Astrocyte (in vitro differentiated cells and primary cell): ENCODE measurements at regions not wholly inside any gene's neighbourhood (a gene's known extent, or its start where the extent isn't known, plus 50 kb on each side); places are given as distances from the start of the nearest gene placed in this dataset.

Experiments used
- DNase-seq: peaks from one replicate; pipeline ENCODE4 v3.0.0-alpha.2; 2010; ENCODE audit warnings: low read depth
- FAIRE-seq: peaks from 2 replicates; lab custom pipeline; 2011; peaks lifted over from hg19 to GRCh38; lab: Jason Lieb, UNC
- H2AFZ ChIP-seq: 2 replicates; pipeline ENCODE4 v1.6.0; 2012; ENCODE audit warnings: low read depth, low read length, inconsistent platforms
- H3K27ac ChIP-seq: 2 replicates; pipeline ENCODE4 v1.5.1; 2011; ENCODE audit warnings: low read depth, low read length, inconsistent platforms
- H3K27me3 ChIP-seq: 2 replicates; pipeline ENCODE4 v1.6.0; 2011; ENCODE audit warnings: low read length, inconsistent platforms; ENCODE audit not compliant: insufficient read depth
- H3K36me3 ChIP-seq: 2 replicates; pipeline ENCODE4 v1.5.1; 2011; ENCODE audit warnings: low read length, inconsistent platforms; ENCODE audit not compliant: insufficient read depth
- H3K4me1 ChIP-seq: 2 replicates; pipeline ENCODE4 v1.5.1; 2011; ENCODE audit warnings: low read length, inconsistent platforms; ENCODE audit not compliant: insufficient read depth
- H3K4me2 ChIP-seq: 2 replicates; pipeline ENCODE4 v1.6.0; 2012; ENCODE audit warnings: low read length, inconsistent platforms
- H3K4me3 ChIP-seq: 2 replicates; pipeline ENCODE4 v1.5.1; 2011; ENCODE audit warnings: low read depth, mild to moderate bottlenecking, low read length, inconsistent platforms; ENCODE audit not compliant: insufficient read depth
- H3K79me2 ChIP-seq: 2 replicates; pipeline ENCODE4 v1.6.0; 2012; ENCODE audit warnings: mild to moderate bottlenecking, low read length, inconsistent platforms; ENCODE audit not compliant: insufficient read depth
- H3K9ac ChIP-seq: 2 replicates; pipeline ENCODE4 v1.6.0; 2012; ENCODE audit warnings: mild to moderate bottlenecking, low read length, inconsistent platforms
- H3K9me3 ChIP-seq: 2 replicates; pipeline ENCODE4 v1.5.1; 2012; ENCODE audit warnings: low read depth, mild to moderate bottlenecking, low read length, inconsistent platforms; ENCODE audit not compliant: insufficient read depth
- H4K20me1 ChIP-seq: 2 replicates; pipeline ENCODE4 v1.6.0; 2012; ENCODE audit warnings: low read length, inconsistent platforms; ENCODE audit not compliant: insufficient read depth
- H3K27ac Mint-ChIP-seq: one replicate; pipeline ENCODE4 v1.8.0; 2021; ENCODE audit warnings: mild to moderate bottlenecking, mixed read lengths; ENCODE audit not compliant: unreplicated experiment
- H3K27me3 Mint-ChIP-seq: one replicate; pipeline ENCODE4 v1.8.0; 2021; ENCODE audit warnings: low read depth, mixed read lengths; ENCODE audit not compliant: unreplicated experiment
- H3K36me3 Mint-ChIP-seq: one replicate; pipeline ENCODE4 v1.8.0; 2021; ENCODE audit warnings: low read depth, mixed read lengths; ENCODE audit not compliant: unreplicated experiment
- H3K4me1 Mint-ChIP-seq: one replicate; pipeline ENCODE4 v1.8.0; 2021; ENCODE audit warnings: low read depth, mixed read lengths; ENCODE audit not compliant: unreplicated experiment
- H3K4me3 Mint-ChIP-seq: one replicate; pipeline ENCODE4 v1.8.0; 2021; ENCODE audit warnings: mild to moderate bottlenecking, moderate library complexity, mixed read lengths; ENCODE audit not compliant: unreplicated experiment
- H3K9me3 Mint-ChIP-seq: one replicate; pipeline ENCODE4 v1.8.0; 2021; ENCODE audit warnings: mild to moderate bottlenecking, mixed read lengths; ENCODE audit not compliant: unreplicated experiment
- CTCF ChIP-seq: IDR thresholded peaks from 2 replicates; pipeline ENCODE4 v1.5.1; 2011; ENCODE audit warnings: low read depth, mild to moderate bottlenecking, inconsistent platforms, low read length, moderate library complexity; ENCODE audit not compliant: insufficient read depth
- EZH2 ChIP-seq: IDR thresholded peaks from 2 replicates; pipeline ENCODE4 v1.6.1; 2012; ENCODE audit warnings: mild to moderate bottlenecking, low read length, inconsistent platforms; ENCODE audit not compliant: insufficient read depth

DNA sequence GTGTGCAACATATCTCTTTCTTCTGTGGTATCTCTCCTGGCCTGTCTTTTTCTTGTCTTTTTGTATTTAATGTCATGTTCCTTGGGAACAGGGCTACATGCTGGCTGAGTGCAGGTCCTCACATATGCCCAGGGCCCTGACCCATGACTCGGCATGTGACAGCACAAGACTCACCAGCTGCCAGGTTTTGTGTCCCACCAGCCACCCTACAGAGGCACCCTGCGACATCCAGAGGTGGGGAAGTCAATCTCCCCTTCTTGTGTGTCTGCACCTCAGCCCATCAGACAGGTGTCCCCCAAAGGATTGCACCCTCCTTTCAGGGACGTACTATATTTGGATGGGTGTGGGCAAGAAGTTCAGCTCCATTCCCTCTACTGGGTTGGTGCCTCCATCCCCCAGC is 576.3 kb downstream of the RNF144B start:
- no peaks in the 10 kb centered on the region for H3K4me1 ChIP-seq
- Mint-ChIP-seq H3K4me3 (no peak overlapping the region), H3K36me3 (no peaks in the 10 kb centered on the region), H3K27ac (no peak overlapping the region), H3K4me1 (no peaks in the 10 kb centered on the region), H3K27me3 (peaks cover 3% of the 10 kb centered on the region), H3K9me3 (peaks cover 6% of the 10 kb centered on the region)
- no peak overlapping the region for H3K4me2 ChIP-seq
- no peaks in the 10 kb centered on the region for H3K27me3 ChIP-seq
- no peaks in the 10 kb centered on the region for H3K36me3 ChIP-seq
- TF ChIP-seq CTCF (no peak), EZH2 (no peak)
- H3K9me3 ChIP-seq = no peaks in the 10 kb centered on the region
- H2AFZ ChIP-seq = no peak overlapping the region
- FAIRE-seq = no peak
- H3K79me2 ChIP-seq = no peaks in the 10 kb centered on the region
- H4K20me1 ChIP-seq = no peaks in the 10 kb centered on the region
- no peak overlapping the region for H3K4me3 ChIP-seq
- H3K27ac ChIP-seq = no peak overlapping the region
- no peak for DNase-seq
- no peak overlapping the region for H3K9ac ChIP-seq

DNA sequence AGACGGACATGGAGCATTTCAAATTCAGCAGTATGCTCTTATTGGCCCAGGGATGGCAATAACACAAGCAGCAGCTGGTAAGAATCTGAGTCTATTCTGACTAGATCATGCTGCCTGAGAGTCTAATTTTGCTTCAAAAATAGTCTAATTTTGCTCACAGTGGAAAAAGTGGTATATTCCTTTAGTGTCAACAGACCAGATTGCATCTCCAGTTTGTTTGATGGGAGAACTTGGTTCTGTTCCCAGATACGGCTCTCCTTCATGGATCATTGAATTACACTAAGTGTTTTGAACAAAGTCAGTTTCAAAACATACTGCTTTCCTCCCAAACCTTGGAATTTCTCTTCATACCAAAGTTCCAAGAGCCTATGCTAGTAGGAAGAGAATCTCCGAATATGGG is 586.1 kb downstream of the RNF144B start:
- H3K9me3 Mint-ChIP-seq = no peaks in the 10 kb centered on the region
- Histone ChIP-seq H3K27ac (no peak overlapping the region), H3K9me3 (no peaks in the 10 kb centered on the region), H3K9ac (no peak overlapping the region), H3K4me3 (no peak overlapping the region), H3K79me2 (no peaks in the 10 kb centered on the region), H4K20me1 (no peaks in the 10 kb centered on the region), H3K4me1 (no peaks in the 10 kb centered on the region), H2AFZ (no peak overlapping the region), H3K36me3 (no peaks in the 10 kb centered on the region), H3K27me3 (peaks cover 2% of the 10 kb centered on the region), H3K4me2 (no peak overlapping the region)
- H3K4me1 Mint-ChIP-seq = peaks cover 10% of the 10 kb centered on the region
- no peak for FAIRE-seq
- H3K4me3 Mint-ChIP-seq = no peak overlapping the region
- no peak for DNase-seq
- H3K36me3 Mint-ChIP-seq = no peaks in the 10 kb centered on the region
- no peak overlapping the region for H3K27ac Mint-ChIP-seq
- no peaks in the 10 kb centered on the region for H3K27me3 Mint-ChIP-seq
- no peak for TF ChIP-seq EZH2
- TF ChIP-seq CTCF = no peak

GRCh38 chr6:18976091-18976490 is 588.9 kb downstream of the RNF144B start:
- Histone ChIP-seq H3K4me3 (no peak overlapping the region), H3K27me3 (peaks cover 2% of the 10 kb centered on the region), H3K9me3 (no peaks in the 10 kb centered on the region), H3K79me2 (no peaks in the 10 kb centered on the region), H3K36me3 (no peaks in the 10 kb centered on the region), H3K4me2 (no peak overlapping the region), H3K27ac (no peak overlapping the region), H2AFZ (no peak overlapping the region), H3K4me1 (no peaks in the 10 kb centered on the region), H4K20me1 (no peaks in the 10 kb centered on the region), H3K9ac (no peak overlapping the region)
- no peaks in the 10 kb centered on the region for H3K36me3 Mint-ChIP-seq
- no peaks in the 10 kb centered on the region for H3K27me3 Mint-ChIP-seq
- peaks cover 10% of the 10 kb centered on the region for H3K4me1 Mint-ChIP-seq
- H3K4me3 Mint-ChIP-seq = no peak overlapping the region
- DNase-seq (no peak), FAIRE-seq (no peak)
- TF ChIP-seq CTCF = no peak
- TF ChIP-seq EZH2 = no peak
- no peaks in the 10 kb centered on the region for H3K9me3 Mint-ChIP-seq
- no peak overlapping the region for H3K27ac Mint-ChIP-seq
